Activated CD4-positive, alpha-beta memory T cell treated with anti-CD3 and anti-CD28 coated beads, Interleukin-2, amount 10 ng/mL, durations not matched to agents 7 days and 5 days (primary cell): ENCODE measurements at regions not wholly inside any gene's neighbourhood (a gene's known extent, or its start where the extent isn't known, plus 50 kb on each side); places are given as distances from the start of the nearest gene placed in this dataset.

Source experiments
- CTCF ChIA-PET: fragments of 350-600 bp; sonication (Branson Sonifier 250); formaldehyde crosslinking; loops from one replicate; lab custom pipeline; 2021; ENCODE audit warnings: antibody characterized with exemption, inconsistent platforms; lab: Charles Lee
- POLR2A ChIA-PET: fragments of 350-600 bp; sonication (Branson Sonifier 250); formaldehyde crosslinking; loops from one replicate; lab custom pipeline; 2021; ENCODE audit warnings: antibody characterized with exemption; lab: Charles Lee
- DNase-seq: peaks from one replicate; pipeline ENCODE4 v3.0.0-alpha.2; 2020
- H3K27ac Mint-ChIP-seq: one replicate; pipeline ENCODE4 v1.8.0; 2021; ENCODE audit warnings: mild to moderate bottlenecking, mixed read lengths
- H3K27me3 Mint-ChIP-seq: one replicate; pipeline ENCODE4 v1.8.0; 2021; ENCODE audit warnings: mixed read lengths
- H3K36me3 Mint-ChIP-seq: one replicate; pipeline ENCODE4 v1.8.0; 2021; ENCODE audit warnings: low read depth, mixed read lengths
- H3K4me1 Mint-ChIP-seq: one replicate; pipeline ENCODE4 v1.8.0; 2021; ENCODE audit warnings: mixed read lengths
- H3K4me3 Mint-ChIP-seq: one replicate; pipeline ENCODE4 v1.8.0; 2021; ENCODE audit warnings: mild to moderate bottlenecking, mixed read lengths
- H3K9me3 Mint-ChIP-seq: one replicate; pipeline ENCODE4 v1.8.0; 2021; ENCODE audit warnings: mixed read lengths

- Mint-ChIP-seq H3K4me1 (no peaks in the 10 kb centered on the region), H3K27ac (no peak overlapping the region), H3K4me3 (no peak overlapping the region), H3K27me3 (no peaks in the 10 kb centered on the region), H3K9me3 (peaks cover 2% of the 10 kb centered on the region), H3K36me3 (no peaks in the 10 kb centered on the region)
- ChIA-PET CTCF (no interaction called here), POLR2A (no interaction called here)
- DNase-seq, result no peak
Observed at GRCh38 chr2:185181901-185182300, 556.7 kb upstream of the FSIP2 start.

- ChIA-PET CTCF (no interaction called here), POLR2A (no interaction called here)
- no peaks in the 10 kb centered on the region for H3K9me3 Mint-ChIP-seq
- no peak for DNase-seq
- H3K4me1 Mint-ChIP-seq, result no peaks in the 10 kb centered on the region
- H3K27me3 Mint-ChIP-seq, result no peaks in the 10 kb centered on the region
- H3K36me3 Mint-ChIP-seq, result no peaks in the 10 kb centered on the region
- H3K27ac Mint-ChIP-seq, result no peak overlapping the region
- H3K4me3 Mint-ChIP-seq, result no peak overlapping the region
Observed at GRCh38 chr2:185185044-185185443, 553.6 kb upstream of the FSIP2 start.

GRCh38 chr2:185187421-185187820, 551.2 kb upstream of the FSIP2 start:
- no peak overlapping the region for H3K4me3 Mint-ChIP-seq
- no peaks in the 10 kb centered on the region for H3K4me1 Mint-ChIP-seq
- H3K27ac Mint-ChIP-seq, result no peak overlapping the region
- POLR2A ChIA-PET, result no interaction called here
- no peaks in the 10 kb centered on the region for H3K36me3 Mint-ChIP-seq
- DNase-seq, result no peak
- no peaks in the 10 kb centered on the region for H3K27me3 Mint-ChIP-seq
- no peaks in the 10 kb centered on the region for H3K9me3 Mint-ChIP-seq
- CTCF ChIA-PET, result no interaction called here

GRCh38 chr2:185188656-185189055, 549.9 kb upstream of the FSIP2 start:
- no peaks in the 10 kb centered on the region for H3K4me1 Mint-ChIP-seq
- no peaks in the 10 kb centered on the region for H3K9me3 Mint-ChIP-seq
- no peaks in the 10 kb centered on the region for H3K27me3 Mint-ChIP-seq
- POLR2A ChIA-PET, result no interaction called here
- H3K4me3 Mint-ChIP-seq, result no peak overlapping the region
- no peak for DNase-seq
- no peaks in the 10 kb centered on the region for H3K36me3 Mint-ChIP-seq
- H3K27ac Mint-ChIP-seq, result no peak overlapping the region
- CTCF ChIA-PET, result no interaction called here

- POLR2A ChIA-PET, result no interaction called here
- Mint-ChIP-seq H3K36me3 (no peaks in the 10 kb centered on the region), H3K4me1 (no peaks in the 10 kb centered on the region), H3K27me3 (no peaks in the 10 kb centered on the region), H3K27ac (no peak overlapping the region), H3K9me3 (peaks cover 12% of the 10 kb centered on the region), H3K4me3 (no peak overlapping the region)
- CTCF ChIA-PET, result no interaction called here
- no peak for DNase-seq
Observed at GRCh38 chr2:185201063-185201462, 537.5 kb upstream of the FSIP2 start.

- no peaks in the 10 kb centered on the region for H3K4me1 Mint-ChIP-seq
- DNase-seq, result no peak
- H3K27me3 Mint-ChIP-seq, result no peaks in the 10 kb centered on the region
- peaks cover 12% of the 10 kb centered on the region for H3K9me3 Mint-ChIP-seq
- no peak overlapping the region for H3K4me3 Mint-ChIP-seq
- CTCF ChIA-PET, result no interaction called here
- POLR2A ChIA-PET, result no interaction called here
- no peaks in the 10 kb centered on the region for H3K36me3 Mint-ChIP-seq
- H3K27ac Mint-ChIP-seq, result no peak overlapping the region
Observed at GRCh38 chr2:185202381-185202780, 536.2 kb upstream of the FSIP2 start.

GRCh38 chr2:185202945-185203528, 535.6 kb upstream of the FSIP2 start:
- Mint-ChIP-seq H3K4me1 (no peaks in the 10 kb centered on the region), H3K36me3 (no peaks in the 10 kb centered on the region), H3K9me3 (peaks cover 12% of the 10 kb centered on the region), H3K27ac (no peak overlapping the region), H3K4me3 (no peak overlapping the region), H3K27me3 (no peaks in the 10 kb centered on the region)
- POLR2A ChIA-PET, result no interaction called here
- DNase-seq, result no peak
- CTCF ChIA-PET, result no interaction called here

- H3K9me3 Mint-ChIP-seq, result peaks cover 12% of the 10 kb centered on the region
- ChIA-PET POLR2A (no interaction called here), CTCF (no interaction called here)
Observed at GRCh38 chr2:185208261-185208660, 530.3 kb upstream of the FSIP2 start.

GRCh38 chr2:185215497-185215896, 523.1 kb upstream of the FSIP2 start:
- CTCF ChIA-PET, result no interaction called here
- no peak overlapping the region for H3K27ac Mint-ChIP-seq
- H3K36me3 Mint-ChIP-seq, result no peaks in the 10 kb centered on the region
- H3K27me3 Mint-ChIP-seq, result no peaks in the 10 kb centered on the region
- no peak overlapping the region for H3K4me3 Mint-ChIP-seq
- no peaks in the 10 kb centered on the region for H3K4me1 Mint-ChIP-seq
- H3K9me3 Mint-ChIP-seq, result no peaks in the 10 kb centered on the region
- POLR2A ChIA-PET, result no interaction called here
- DNase-seq, result no peak

More at GRCh38 chr2:185208261-185208660, 530.3 kb upstream of the FSIP2 start:
- H3K4me1 Mint-ChIP-seq, result no peaks in the 10 kb centered on the region
- no peak overlapping the region for H3K4me3 Mint-ChIP-seq
- H3K27me3 Mint-ChIP-seq, result no peaks in the 10 kb centered on the region
- no peak overlapping the region for H3K27ac Mint-ChIP-seq
- no peaks in the 10 kb centered on the region for H3K36me3 Mint-ChIP-seq
- DNase-seq, result no peak

GRCh38 chr2:185219981-185220380, 518.6 kb upstream of the FSIP2 start:
- CTCF ChIA-PET, result no interaction called here
- no peak overlapping the region for H3K4me3 Mint-ChIP-seq

GRCh38 chr2:185222311-185222710, 516.3 kb upstream of the FSIP2 start:
- peaks cover 2% of the 10 kb centered on the region for H3K9me3 Mint-ChIP-seq
- H3K27me3 Mint-ChIP-seq, result no peaks in the 10 kb centered on the region
- H3K27ac Mint-ChIP-seq, result no peak overlapping the region
- DNase-seq, result no peak
- no peak overlapping the region for H3K4me3 Mint-ChIP-seq
- H3K36me3 Mint-ChIP-seq, result no peaks in the 10 kb centered on the region
- POLR2A ChIA-PET, result no interaction called here
- no peaks in the 10 kb centered on the region for H3K4me1 Mint-ChIP-seq
- CTCF ChIA-PET, result no interaction called here

More at GRCh38 chr2:185219981-185220380, 518.6 kb upstream of the FSIP2 start:
- no peak for DNase-seq
- H3K9me3 Mint-ChIP-seq, result peaks cover 2% of the 10 kb centered on the region
- no peaks in the 10 kb centered on the region for H3K27me3 Mint-ChIP-seq
- no peaks in the 10 kb centered on the region for H3K4me1 Mint-ChIP-seq
- H3K36me3 Mint-ChIP-seq, result no peaks in the 10 kb centered on the region
- H3K27ac Mint-ChIP-seq, result no peak overlapping the region
- POLR2A ChIA-PET, result no interaction called here

GRCh38 chr2:185227391-185227790, 511.2 kb upstream of the FSIP2 start:
- Mint-ChIP-seq H3K4me3 (no peak overlapping the region), H3K27ac (no peak overlapping the region), H3K36me3 (no peaks in the 10 kb centered on the region), H3K4me1 (no peaks in the 10 kb centered on the region), H3K27me3 (no peaks in the 10 kb centered on the region), H3K9me3 (peaks cover 2% of the 10 kb centered on the region)
- CTCF ChIA-PET, result no interaction called here
- POLR2A ChIA-PET, result no interaction called here
- DNase-seq, result no peak

- H3K9me3 Mint-ChIP-seq, result peaks cover 5% of the 10 kb centered on the region
- CTCF ChIA-PET, result no interaction called here
- no peaks in the 10 kb centered on the region for H3K36me3 Mint-ChIP-seq
- no peak overlapping the region for H3K4me3 Mint-ChIP-seq
- no peaks in the 10 kb centered on the region for H3K27me3 Mint-ChIP-seq
- POLR2A ChIA-PET, result no interaction called here
- H3K4me1 Mint-ChIP-seq, result no peaks in the 10 kb centered on the region
- H3K27ac Mint-ChIP-seq, result no peak overlapping the region
- DNase-seq, result no peak
Observed at GRCh38 chr2:185239491-185239890, 499.1 kb upstream of the FSIP2 start.

GRCh38 chr2:185240796-185241195, 497.8 kb upstream of the FSIP2 start:
- POLR2A ChIA-PET, result no interaction called here
- no peak overlapping the region for H3K27ac Mint-ChIP-seq
- H3K4me1 Mint-ChIP-seq, result no peaks in the 10 kb centered on the region
- no peak overlapping the region for H3K4me3 Mint-ChIP-seq
- DNase-seq, result no peak
- no peaks in the 10 kb centered on the region for H3K27me3 Mint-ChIP-seq
- CTCF ChIA-PET, result no interaction called here
- peaks cover 13% of the 10 kb centered on the region for H3K9me3 Mint-ChIP-seq
- H3K36me3 Mint-ChIP-seq, result no peaks in the 10 kb centered on the region
